Nephron (organoid): ENCODE measurements at regions not wholly inside any gene's neighbourhood (a gene's known extent, or its start where the extent isn't known, plus 50 kb on each side); places are given as distances from the start of the nearest gene placed in this dataset.
"Not testable (repeated sequence)": the region's sequence is repeated elsewhere in the genome, so short reads cannot be mapped to it uniquely, and the experiment has no call there.

Source experiments
- H3K27ac Mint-ChIP-seq, 3 experiments: 2 replicates each; pipeline ENCODE4 v1.8.0; 2020; ENCODE audit warnings: mixed read lengths in 3 of 3, mild to moderate bottlenecking in 2 of 3, moderate library complexity in 1 of 3
- H3K27me3 Mint-ChIP-seq: 2 replicates; pipeline ENCODE4 v1.8.0; 2021; ENCODE audit warnings: low read depth, mild to moderate bottlenecking, moderate library complexity, mixed read lengths
- H3K36me3 Mint-ChIP-seq: 2 replicates; pipeline ENCODE4 v1.8.0; 2020; ENCODE audit warnings: low read depth, mixed read lengths
- H3K4me1 Mint-ChIP-seq: 2 replicates; pipeline ENCODE4 v1.8.0; 2020; ENCODE audit warnings: mixed read lengths
- H3K4me3 Mint-ChIP-seq, 3 experiments: 2 replicates each; pipeline ENCODE4 v1.8.0; 2020; ENCODE audit warnings: mild to moderate bottlenecking in 3 of 3, mixed read lengths in 3 of 3, moderate library complexity in 2 of 3
- H3K9me3 Mint-ChIP-seq: 2 replicates; pipeline ENCODE4 v1.8.0; 2020; ENCODE audit warnings: mixed read lengths
- TF ChIP-seq, protein P1 (sequence below), 3 experiments: fragments of 200-600 bp; sonication (generic); IDR thresholded peaks; one replicate each; pipeline ENCODE4 v1.5.0; 2021; ENCODE audit warnings: antibody characterized with exemption in 3 of 3; ENCODE audit not compliant: unreplicated experiment in 3 of 3

- H3K4me1 Mint-ChIP-seq: peaks cover 52% of the 10 kb centered on the region
- TF ChIP-seq, protein P1, sequence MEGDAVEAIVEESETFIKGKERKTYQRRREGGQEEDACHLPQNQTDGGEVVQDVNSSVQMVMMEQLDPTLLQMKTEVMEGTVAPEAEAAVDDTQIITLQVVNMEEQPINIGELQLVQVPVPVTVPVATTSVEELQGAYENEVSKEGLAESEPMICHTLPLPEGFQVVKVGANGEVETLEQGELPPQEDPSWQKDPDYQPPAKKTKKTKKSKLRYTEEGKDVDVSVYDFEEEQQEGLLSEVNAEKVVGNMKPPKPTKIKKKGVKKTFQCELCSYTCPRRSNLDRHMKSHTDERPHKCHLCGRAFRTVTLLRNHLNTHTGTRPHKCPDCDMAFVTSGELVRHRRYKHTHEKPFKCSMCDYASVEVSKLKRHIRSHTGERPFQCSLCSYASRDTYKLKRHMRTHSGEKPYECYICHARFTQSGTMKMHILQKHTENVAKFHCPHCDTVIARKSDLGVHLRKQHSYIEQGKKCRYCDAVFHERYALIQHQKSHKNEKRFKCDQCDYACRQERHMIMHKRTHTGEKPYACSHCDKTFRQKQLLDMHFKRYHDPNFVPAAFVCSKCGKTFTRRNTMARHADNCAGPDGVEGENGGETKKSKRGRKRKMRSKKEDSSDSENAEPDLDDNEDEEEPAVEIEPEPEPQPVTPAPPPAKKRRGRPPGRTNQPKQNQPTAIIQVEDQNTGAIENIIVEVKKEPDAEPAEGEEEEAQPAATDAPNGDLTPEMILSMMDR (IDR thresholded peaks at IDR 0.05; ENCODE audit: unreplicated experiment in 3 of 3): no peak
- peak overlapping the region in 2 of 3 experiments; percentile 28 to 51 for H3K27ac Mint-ChIP-seq
- H3K27me3 Mint-ChIP-seq: peaks cover 53% of the 10 kb centered on the region
- no peak overlapping the region for H3K4me3 Mint-ChIP-seq
- no peaks in the 10 kb centered on the region for H3K9me3 Mint-ChIP-seq
- H3K36me3 Mint-ChIP-seq: no peaks in the 10 kb centered on the region
Observed at GRCh38 chr10:11685787-11686218, 56.4 kb upstream of the ECHDC3 start.

- Mint-ChIP-seq H3K9me3 (no peaks in the 10 kb centered on the region), H3K36me3 (no peaks in the 10 kb centered on the region), H3K27ac (peak overlapping the region in 2 of 3 experiments; percentile 54 to 74), H3K4me1 (peaks cover 52% of the 10 kb centered on the region), H3K4me3 (peak overlapping the region in 1 of 3 experiments; percentile 25), H3K27me3 (peaks cover 58% of the 10 kb centered on the region)
- TF ChIP-seq, protein P1 (IDR thresholded peaks at IDR 0.05; ENCODE audit: unreplicated experiment in 3 of 3): no peak
Observed at GRCh38 chr10:11684717-11685645, 57.2 kb upstream of the ECHDC3 start.

DNA sequence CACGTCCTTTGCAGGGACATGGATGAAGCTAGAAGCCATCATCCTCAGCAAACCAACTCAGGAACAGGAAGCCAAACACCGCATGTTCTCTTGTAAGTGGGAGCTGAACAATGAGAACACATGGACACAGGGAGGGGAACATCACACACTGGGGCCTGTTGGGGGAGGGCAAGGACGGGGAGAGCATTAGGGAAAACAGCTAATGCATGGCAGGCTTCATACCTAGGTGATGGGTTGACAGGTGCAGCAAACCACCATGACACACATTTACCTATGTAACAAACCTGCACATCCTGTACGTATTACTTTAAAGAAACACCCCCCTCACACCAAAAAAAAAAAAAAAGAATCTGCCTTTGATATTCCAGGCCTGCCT lies 57.9 kb upstream of the ECHDC3 start:
- not testable (repeated sequence) for H3K9me3 Mint-ChIP-seq, H3K4me3 Mint-ChIP-seq, H3K36me3 Mint-ChIP-seq
- peak overlapping the region in 1 of 3 experiments; percentile 74 for H3K27ac Mint-ChIP-seq
- H3K27me3 Mint-ChIP-seq: peaks cover 60% of the 10 kb centered on the region
- peaks cover 52% of the 10 kb centered on the region for H3K4me1 Mint-ChIP-seq

- Mint-ChIP-seq H3K4me1 (peaks cover 46% of the 10 kb centered on the region), H3K27ac (peak overlapping the region in 1 of 3 experiments; percentile 74), H3K27me3 (peaks cover 55% of the 10 kb centered on the region), H3K36me3 (no peaks in the 10 kb centered on the region), H3K4me3 (no peak overlapping the region), H3K9me3 (no peaks in the 10 kb centered on the region)
- TF ChIP-seq, protein P1 (IDR thresholded peaks at IDR 0.05; ENCODE audit: unreplicated experiment in 3 of 3): no peak
Observed at GRCh38 chr10:11683529-11684320, 58.5 kb upstream of the ECHDC3 start.

DNA sequence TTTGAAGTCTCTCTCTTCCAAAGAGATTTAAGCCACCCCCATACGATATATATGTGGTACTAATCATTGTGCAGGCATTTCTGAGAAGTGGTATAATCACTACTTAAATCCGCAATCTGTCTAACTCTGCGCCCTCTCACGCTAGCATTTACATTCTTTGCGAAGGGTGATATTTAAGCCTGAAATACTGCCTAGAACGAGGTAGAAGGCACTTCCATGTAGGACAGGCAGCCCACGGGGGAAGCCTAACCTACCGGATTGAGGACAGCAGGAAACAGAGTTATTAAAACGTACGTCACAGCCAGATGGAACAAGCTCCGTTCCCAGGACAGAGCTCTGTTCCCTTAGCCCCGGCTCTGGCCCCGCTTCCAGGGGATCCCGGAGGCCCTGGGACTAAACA lies 59.3 kb upstream of the ECHDC3 start:
- peaks cover 55% of the 10 kb centered on the region for H3K27me3 Mint-ChIP-seq
- H3K36me3 Mint-ChIP-seq: no peaks in the 10 kb centered on the region
- TF ChIP-seq, protein P1 (IDR thresholded peaks at IDR 0.05; ENCODE audit: unreplicated experiment in 3 of 3): no peak
- no peak overlapping the region for H3K27ac Mint-ChIP-seq
- H3K9me3 Mint-ChIP-seq: no peaks in the 10 kb centered on the region
- H3K4me1 Mint-ChIP-seq: peaks cover 41% of the 10 kb centered on the region
- no peak overlapping the region for H3K4me3 Mint-ChIP-seq

DNA sequence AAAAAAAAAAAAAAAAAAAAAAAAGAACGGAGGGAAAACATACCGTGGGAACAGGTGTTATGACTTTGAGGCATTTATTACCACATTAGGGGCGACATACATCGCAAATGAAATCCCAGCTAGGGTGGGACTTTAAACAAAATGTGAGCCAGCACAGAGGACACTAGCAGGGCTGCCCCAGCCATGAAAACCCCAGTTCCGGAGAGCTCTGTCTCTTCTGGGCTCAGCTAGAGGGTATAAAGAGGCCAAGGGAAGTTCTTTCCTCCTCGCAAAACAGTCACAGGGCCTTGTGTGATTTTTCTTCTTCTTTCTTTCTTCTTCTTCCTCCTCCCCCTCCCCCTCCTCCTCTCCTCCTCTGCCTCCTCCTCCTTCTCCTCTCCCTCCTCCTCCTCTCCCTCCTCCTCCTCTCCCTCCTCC lies 59.9 kb upstream of the ECHDC3 start:
- H3K4me3 Mint-ChIP-seq: no peak overlapping the region
- no peaks in the 10 kb centered on the region for H3K36me3 Mint-ChIP-seq
- H3K9me3 Mint-ChIP-seq: no peaks in the 10 kb centered on the region
- H3K4me1 Mint-ChIP-seq: peaks cover 35% of the 10 kb centered on the region
- H3K27ac Mint-ChIP-seq: no peak overlapping the region
- TF ChIP-seq, protein P1 (IDR thresholded peaks at IDR 0.05; ENCODE audit: unreplicated experiment in 3 of 3): no peak
- peaks cover 50% of the 10 kb centered on the region for H3K27me3 Mint-ChIP-seq
